ENCODE measurements at regions not wholly inside any gene's neighbourhood (a gene's known extent, or its start where the extent isn't known, plus 50 kb on each side); places are given as distances from the start of the nearest gene placed in this dataset.

DNA sequence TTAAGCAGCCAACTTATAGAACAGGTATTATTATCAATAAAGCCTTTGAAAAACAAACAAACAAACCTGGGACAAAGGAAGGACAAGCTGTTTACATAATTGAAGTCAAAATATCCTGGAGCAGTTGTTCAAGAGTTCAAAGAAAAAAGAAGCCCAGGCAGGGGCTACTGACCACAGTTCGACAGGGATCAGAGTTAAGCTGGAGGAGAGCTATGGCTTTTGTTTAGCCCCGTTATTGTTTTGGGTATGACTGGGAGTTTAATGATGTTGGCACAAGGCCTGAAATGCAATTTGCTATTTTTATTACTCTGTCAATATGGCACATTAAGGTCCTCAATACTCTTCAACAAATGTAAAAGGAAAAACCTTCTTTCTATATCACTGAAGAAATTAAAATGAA lies 624.4 kb upstream of the KLHL1 start:
- no peak for FAIRE-seq

GRCh38 chr13:70729369-70729768 lies 621.1 kb upstream of the KLHL1 start:
- DNase-seq (ENCODE audit: low spot score in 2 of 2) (no peak), FAIRE-seq (no peak)

More for the DNA sequence above, 624.4 kb upstream of the KLHL1 start:
- DNase-seq (ENCODE audit: low spot score in 2 of 2), result no peak

DNA sequence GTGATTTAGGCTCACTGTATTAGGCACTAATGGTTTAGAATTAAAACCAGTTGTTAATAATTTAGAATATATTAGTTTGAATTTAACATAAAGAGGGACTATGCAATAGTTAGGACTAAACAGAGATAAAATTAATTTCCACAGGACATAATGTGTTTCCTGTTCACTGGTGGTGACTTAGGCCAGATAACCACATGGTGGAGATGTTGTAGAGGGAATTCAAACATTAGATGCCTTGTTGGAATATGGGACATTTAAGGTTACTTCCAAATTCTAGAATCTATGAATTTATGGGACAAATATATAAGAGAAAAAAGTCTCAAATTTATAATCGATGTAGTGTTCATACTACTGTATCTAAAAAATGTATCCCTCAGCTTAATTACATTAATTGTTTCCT lies 615.5 kb upstream of the KLHL1 start:
- FAIRE-seq (no peak), DNase-seq (ENCODE audit: low spot score in 2 of 2) (no peak)

DNA sequence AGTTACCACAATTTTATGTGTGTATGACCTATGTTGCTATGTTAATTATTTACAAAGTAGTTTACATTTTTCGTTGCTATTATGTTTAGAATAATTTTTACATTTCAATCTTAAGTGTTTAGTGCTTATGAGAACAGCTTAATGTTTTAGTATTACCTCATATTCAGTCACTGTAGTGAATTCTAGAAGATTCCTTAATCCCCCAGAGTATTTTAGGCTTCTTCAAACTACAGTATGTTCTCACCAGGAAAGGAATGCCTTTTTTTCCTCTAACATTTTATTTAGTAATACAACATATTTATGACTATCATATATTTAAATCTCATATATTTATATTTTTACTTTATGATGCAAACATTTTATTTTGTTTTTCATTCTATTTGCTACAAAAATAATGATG lies 612.1 kb upstream of the KLHL1 start:
- no peak for FAIRE-seq
- no peak for DNase-seq (ENCODE audit: low spot score in 2 of 2)

DNA sequence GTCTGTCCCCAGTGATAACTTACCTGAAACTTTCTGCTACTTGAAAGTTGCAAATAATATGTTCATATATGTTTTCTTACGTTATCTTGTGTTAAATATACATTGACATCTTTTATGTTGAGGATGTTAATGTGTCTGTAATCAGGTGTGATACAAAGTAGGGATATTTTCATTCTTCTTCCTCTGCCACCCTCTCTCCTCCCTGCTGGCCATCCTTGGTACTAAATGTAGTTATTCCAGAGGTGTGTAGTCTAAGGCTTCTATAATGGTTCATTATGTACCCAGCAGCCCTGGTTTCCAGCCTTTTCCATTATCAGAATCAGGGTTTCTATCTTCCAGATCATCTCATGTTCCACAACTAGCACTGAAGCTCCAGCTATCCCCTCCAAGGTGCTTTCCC lies 606.7 kb upstream of the KLHL1 start:
- FAIRE-seq (no peak), DNase-seq (ENCODE audit: low spot score in 2 of 2) (no peak)

DNA sequence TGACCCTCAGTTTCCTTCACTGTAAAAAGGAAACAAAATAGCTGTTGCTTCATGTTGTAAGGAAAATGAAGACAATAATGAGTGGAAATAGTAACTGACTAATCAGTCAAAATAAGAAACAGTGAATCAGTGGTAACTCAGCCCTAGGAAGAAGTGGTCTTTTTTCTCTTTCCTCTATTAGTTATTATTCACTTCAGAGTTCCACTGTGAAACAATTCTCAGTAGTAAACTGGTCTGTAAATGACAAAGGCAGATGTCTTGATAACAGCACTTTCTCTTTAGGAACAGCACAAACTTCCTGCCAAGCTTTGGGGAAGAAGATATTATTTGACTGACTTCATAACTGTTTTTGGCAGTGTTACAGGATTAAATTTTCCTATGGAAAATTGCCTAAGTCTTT lies 600.5 kb upstream of the KLHL1 start:
- no peak for FAIRE-seq
- DNase-seq (ENCODE audit: low spot score in 2 of 2), result no peak

- FAIRE-seq (no peak), DNase-seq (ENCODE audit: low spot score in 2 of 2) (no peak)
Measured at GRCh38 chr13:70703755-70704154, 595.5 kb upstream of the KLHL1 start.

DNA sequence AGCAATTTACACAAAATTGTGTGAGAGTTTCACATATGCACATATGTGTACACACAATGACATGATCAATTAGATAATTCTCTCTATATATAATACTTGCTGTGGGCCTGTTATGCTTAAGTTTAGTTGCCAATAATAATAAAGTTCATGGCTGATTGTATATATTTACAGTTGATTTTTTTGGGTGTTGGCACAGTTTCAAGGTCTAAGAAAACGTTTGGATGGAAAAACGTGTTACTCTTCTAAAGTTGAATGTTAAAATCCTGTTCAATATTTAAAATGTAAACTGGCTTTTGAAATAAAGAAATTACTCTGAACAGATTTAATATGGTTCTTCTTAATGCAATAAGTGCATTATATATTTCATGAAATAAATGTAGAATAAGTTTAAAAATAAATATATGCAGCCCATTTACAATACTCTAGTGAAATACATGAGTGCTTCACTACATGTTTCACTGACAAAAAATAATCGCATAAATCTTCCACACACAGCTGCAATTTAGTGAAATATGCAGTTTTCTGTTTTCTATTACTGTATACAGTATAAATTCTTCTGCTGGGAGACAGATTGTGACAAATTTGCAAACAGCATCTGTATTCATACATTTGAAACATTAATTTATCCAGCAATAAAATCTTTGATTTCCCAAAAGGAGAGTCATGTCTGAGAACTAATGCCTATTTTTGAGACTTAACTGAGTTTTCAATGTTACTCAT lies 586.9 kb upstream of the KLHL1 start:
- FAIRE-seq, result no peak
- no peak for DNase-seq (ENCODE audit: low spot score in 2 of 2)

DNA sequence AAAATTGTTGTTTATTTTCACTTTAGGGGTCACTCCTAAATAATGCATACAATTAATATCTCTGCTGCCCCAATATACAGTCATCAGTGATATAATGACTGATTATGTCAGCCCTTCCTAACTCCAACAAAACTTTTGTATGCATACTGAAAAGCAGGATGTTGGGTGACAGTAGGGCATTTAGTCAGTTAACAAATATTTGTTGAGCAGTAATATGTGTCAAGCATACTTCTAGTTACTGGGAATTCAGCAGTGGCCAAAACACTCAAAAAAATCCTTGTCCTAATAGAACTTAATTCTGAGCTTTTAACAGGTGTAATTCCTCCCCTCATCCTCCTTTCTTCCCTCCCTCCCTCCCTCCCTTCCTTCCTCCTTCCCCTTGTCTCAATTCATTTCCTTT lies 560.7 kb upstream of the KLHL1 start:
- no peak for FAIRE-seq
- DNase-seq (ENCODE audit: low spot score in 2 of 2), result no peak

GRCh38 chr13:70668293-70668692 lies 560.0 kb upstream of the KLHL1 start:
- FAIRE-seq (no peak), DNase-seq (ENCODE audit: low spot score in 2 of 2) (no peak)

- FAIRE-seq (no peak), DNase-seq (ENCODE audit: low spot score in 2 of 2) (no peak)
Measured at GRCh38 chr13:70666883-70667556, 558.8 kb upstream of the KLHL1 start.

GRCh38 chr13:70662231-70662940 lies 554.1 kb upstream of the KLHL1 start:
- FAIRE-seq, result peak; percentile 40
- DNase-seq (ENCODE audit: low spot score in 2 of 2), result no peak

DNA sequence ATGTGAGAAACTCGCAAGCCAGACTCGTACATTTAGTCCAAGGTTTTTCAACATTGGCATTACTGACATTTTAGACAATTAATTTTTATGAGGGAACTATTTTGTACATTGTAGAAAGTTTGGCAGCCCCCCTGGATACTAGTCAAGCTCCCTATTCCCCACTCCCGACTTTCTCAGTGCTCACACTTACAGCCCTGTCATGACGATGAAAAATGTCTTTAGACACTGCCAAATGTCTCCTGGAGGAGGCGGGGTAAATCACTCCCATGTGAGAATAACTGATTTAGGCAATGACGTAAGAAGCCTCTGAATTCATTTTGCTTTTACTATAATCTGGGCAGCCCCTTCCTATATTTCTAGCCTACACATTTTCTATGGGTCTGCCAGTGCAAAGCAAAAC lies 535.8 kb upstream of the KLHL1 start:
- FAIRE-seq, result no peak
- no peak for DNase-seq (ENCODE audit: low spot score in 2 of 2)

- FAIRE-seq, result no peak
- no peak for DNase-seq (ENCODE audit: low spot score in 2 of 2)
Measured at GRCh38 chr13:70634893-70635292, 526.6 kb upstream of the KLHL1 start.

- FAIRE-seq, result no peak
- no peak for DNase-seq (ENCODE audit: low spot score in 2 of 2)
Measured at GRCh38 chr13:70630247-70630646, 522.0 kb upstream of the KLHL1 start.

DNA sequence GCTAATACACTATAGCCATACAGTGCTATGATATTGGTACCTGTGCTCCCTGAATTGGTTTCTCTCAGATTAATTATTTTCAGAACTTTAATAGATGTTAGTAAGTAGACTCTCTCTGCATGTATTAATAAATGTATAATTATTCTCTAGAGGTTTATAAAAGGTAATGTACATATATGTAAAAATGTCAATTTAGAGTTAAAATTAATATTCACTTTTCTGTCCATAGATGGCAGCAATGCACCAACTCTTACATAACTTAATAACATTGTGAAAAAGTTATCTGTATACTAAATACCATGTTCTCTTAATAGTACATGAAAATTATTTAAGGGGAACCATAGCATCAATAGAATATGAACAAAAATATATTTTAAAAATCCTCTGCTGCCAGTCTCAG lies 515.0 kb upstream of the KLHL1 start:
- FAIRE-seq (peak; percentile 95), DNase-seq (ENCODE audit: low spot score in 2 of 2) (no peak)

- DNase-seq (ENCODE audit: low spot score in 2 of 2), result no peak
Measured at GRCh38 chr13:70622796-70623195, 514.5 kb upstream of the KLHL1 start.

GRCh38 chr13:70619936-70620335 lies 511.7 kb upstream of the KLHL1 start:
- DNase-seq (ENCODE audit: low spot score in 2 of 2), result no peak
- no peak for FAIRE-seq

More at GRCh38 chr13:70622796-70623195, 514.5 kb upstream of the KLHL1 start:
- no peak for FAIRE-seq

GRCh38 chr13:70616847-70617246 lies 508.6 kb upstream of the KLHL1 start:
- no peak for DNase-seq (ENCODE audit: low spot score in 2 of 2)
- no peak for FAIRE-seq

- DNase-seq (ENCODE audit: low spot score in 2 of 2) (no peak), FAIRE-seq (no peak)
Measured at GRCh38 chr13:70613295-70613694, 505.0 kb upstream of the KLHL1 start.

DNA sequence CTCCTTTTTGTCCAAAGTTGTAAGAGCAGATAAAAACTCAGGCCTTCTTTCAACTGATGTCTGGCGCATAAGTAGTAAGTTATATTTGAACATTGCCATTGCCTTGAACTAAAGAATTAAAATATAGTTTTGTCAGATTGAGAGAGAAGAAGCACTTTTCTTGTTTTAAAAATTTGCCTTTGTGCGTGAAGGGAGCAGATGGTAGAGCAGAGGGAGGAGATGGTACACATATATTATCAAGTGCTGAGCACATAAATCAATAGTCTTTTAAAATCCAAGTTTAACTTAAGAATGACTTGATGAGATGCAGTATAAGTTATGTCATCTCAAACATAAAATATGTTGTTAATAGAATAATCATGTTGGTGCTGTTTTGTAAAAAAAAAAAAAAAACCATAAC lies 504.6 kb upstream of the KLHL1 start:
- no peak for FAIRE-seq

GRCh38 chr13:70604448-70604847 lies 496.2 kb upstream of the KLHL1 start:
- FAIRE-seq, result no peak

More for the DNA sequence above, 504.6 kb upstream of the KLHL1 start:
- DNase-seq (ENCODE audit: low spot score in 2 of 2), result no peak

More at GRCh38 chr13:70604448-70604847, 496.2 kb upstream of the KLHL1 start:
- no peak for DNase-seq (ENCODE audit: low spot score in 2 of 2)

Data from frontal cortex (tissue), 3 donors.